ENCODE measurements at regions not wholly inside any gene's neighbourhood (a gene's known extent, or its start where the extent isn't known, plus 50 kb on each side); places are given as distances from the start of the nearest gene placed in this dataset.
"Not testable (repeated sequence)": the region's sequence is repeated elsewhere in the genome, so short reads cannot be mapped to it uniquely, and the experiment has no call there.

GRCh38 chr12:95368931-95369330 is 105.0 kb upstream of the METAP2 start:
- POLR2A ChIA-PET: no interaction called here
- H3K27ac ChIP-seq (ENCODE audit: extremely low read depth, low read depth, low read length): no peak overlapping the region
- TF ChIP-seq, protein P1, sequence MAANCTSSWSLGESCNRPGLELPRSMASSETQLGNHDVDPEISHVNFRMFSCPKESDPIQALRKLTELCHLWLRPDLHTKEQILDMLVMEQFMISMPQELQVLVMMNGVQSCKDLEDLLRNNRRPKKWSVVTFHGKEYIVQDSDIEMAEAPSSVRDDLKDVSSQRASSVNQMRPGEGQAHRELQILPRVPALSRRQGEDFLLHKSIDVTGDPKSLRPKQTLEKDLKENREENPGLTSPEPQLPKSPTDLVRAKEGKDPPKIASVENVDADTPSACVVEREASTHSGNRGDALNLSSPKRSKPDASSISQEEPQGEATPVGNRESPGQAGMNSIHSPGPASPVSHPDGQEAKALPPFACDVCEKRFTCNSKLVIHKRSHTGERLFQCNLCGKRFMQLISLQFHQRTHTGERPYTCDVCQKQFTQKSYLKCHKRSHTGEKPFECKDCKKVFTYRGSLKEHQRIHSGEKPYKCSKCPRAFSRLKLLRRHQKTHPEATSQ (tag by site-specific recombination; IDR thresholded peaks at IDR 0.05): no peak
- TF ChIP-seq ZNF626 (tag by site-specific recombination; IDR thresholded peaks at IDR 0.05) (no peak), ZNF610 (tag by site-specific recombination; IDR thresholded peaks at IDR 0.05; ENCODE audit: borderline replicate concordance) (no peak), ZNF114 (tag by site-specific recombination; IDR thresholded peaks at IDR 0.05) (no peak), ZNF571 (tag by site-specific recombination; IDR thresholded peaks at IDR 0.05) (no peak), KLF9 (tag by site-specific recombination; IDR thresholded peaks at IDR 0.05; ENCODE audit: low read depth) (no peak)
- H3K4me1 ChIP-seq (ENCODE audit: control insufficient read depth, insufficient read depth, low read length): no peaks in the 10 kb centered on the region
- CTCF ChIA-PET: interaction anchor here (0.6 kb wide), 1 partner anchor 45 kb away, joined by 4 read pairs; no protein-coding TSS in a partner anchor
- no peaks in the 10 kb centered on the region for H3K36me3 ChIP-seq (ENCODE audit: control insufficient read depth in 2 of 2, insufficient read depth in 1 of 2, low read length in 2 of 2)
- H3K4me3 ChIP-seq (ENCODE audit: low read depth, low read length): no peak overlapping the region
- H3K9me3 ChIP-seq (ENCODE audit: control insufficient read depth, insufficient read depth, low read depth, low read length): no peaks in the 10 kb centered on the region

DNA sequence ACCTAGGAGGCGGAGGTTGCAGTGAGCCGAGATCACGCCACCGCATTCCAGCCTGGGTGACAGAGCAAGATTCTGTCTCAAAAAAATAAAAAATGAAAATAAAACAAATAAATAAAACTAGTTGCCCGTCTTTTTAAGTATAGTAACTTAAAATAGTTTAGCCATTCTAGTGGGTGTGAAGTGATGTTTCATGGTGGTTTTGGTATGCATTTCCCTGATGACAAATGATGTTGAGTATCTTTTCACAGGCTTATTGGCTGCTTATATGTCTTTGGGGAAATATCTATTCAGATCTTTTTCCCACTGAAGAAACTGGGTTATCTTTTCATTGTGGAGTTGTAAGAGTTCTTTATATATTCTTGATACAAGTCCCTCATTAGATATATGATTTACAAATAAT is 102.4 kb upstream of the METAP2 start:
- POLR2A ChIA-PET: no interaction called here
- H3K36me3 ChIP-seq (ENCODE audit: control insufficient read depth in 2 of 2, insufficient read depth in 1 of 2, low read length in 2 of 2): no peaks in the 10 kb centered on the region

GRCh38 chr12:95379481-95379880 is 94.5 kb upstream of the METAP2 start:
- POLR2A ChIA-PET; H3K4me3 ChIP-seq (ENCODE audit: low read depth, low read length); H3K4me1 ChIP-seq (ENCODE audit: control insufficient read depth, insufficient read depth, low read length); CTCF ChIA-PET; H3K36me3 ChIP-seq (ENCODE audit: control insufficient read depth in 2 of 2, insufficient read depth in 1 of 2, low read length in 2 of 2); H3K9me3 ChIP-seq (ENCODE audit: control insufficient read depth, insufficient read depth, low read depth, low read length); H3K27ac ChIP-seq (ENCODE audit: extremely low read depth, low read depth, low read length): not testable (repeated sequence)

More for the DNA sequence above, 102.4 kb upstream of the METAP2 start:
- Histone ChIP-seq H3K4me3 (ENCODE audit: low read depth, low read length) (no peak overlapping the region), H3K27ac (ENCODE audit: extremely low read depth, low read depth, low read length) (no peak overlapping the region), H3K9me3 (ENCODE audit: control insufficient read depth, insufficient read depth, low read depth, low read length) (no peaks in the 10 kb centered on the region), H3K4me1 (ENCODE audit: control insufficient read depth, insufficient read depth, low read length) (no peaks in the 10 kb centered on the region)
- CTCF ChIA-PET: no interaction called here
- TF ChIP-seq ZNF514 (tag by site-specific recombination; IDR thresholded peaks at IDR 0.05) (no peak), INSM2 (tag by site-specific recombination; IDR thresholded peaks at IDR 0.05) (no peak)
- TF ChIP-seq, protein P2, sequence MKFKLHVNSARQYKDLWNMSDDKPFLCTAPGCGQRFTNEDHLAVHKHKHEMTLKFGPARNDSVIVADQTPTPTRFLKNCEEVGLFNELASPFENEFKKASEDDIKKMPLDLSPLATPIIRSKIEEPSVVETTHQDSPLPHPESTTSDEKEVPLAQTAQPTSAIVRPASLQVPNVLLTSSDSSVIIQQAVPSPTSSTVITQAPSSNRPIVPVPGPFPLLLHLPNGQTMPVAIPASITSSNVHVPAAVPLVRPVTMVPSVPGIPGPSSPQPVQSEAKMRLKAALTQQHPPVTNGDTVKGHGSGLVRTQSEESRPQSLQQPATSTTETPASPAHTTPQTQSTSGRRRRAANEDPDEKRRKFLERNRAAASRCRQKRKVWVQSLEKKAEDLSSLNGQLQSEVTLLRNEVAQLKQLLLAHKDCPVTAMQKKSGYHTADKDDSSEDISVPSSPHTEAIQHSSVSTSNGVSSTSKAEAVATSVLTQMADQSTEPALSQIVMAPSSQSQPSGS (tag by site-specific recombination; IDR thresholded peaks at IDR 0.05; ENCODE audit: low read depth): no peak

- H3K4me3 ChIP-seq (ENCODE audit: low read depth, low read length); H3K36me3 ChIP-seq (ENCODE audit: control insufficient read depth in 2 of 2, insufficient read depth in 1 of 2, low read length in 2 of 2); H3K27ac ChIP-seq (ENCODE audit: extremely low read depth, low read depth, low read length); H3K9me3 ChIP-seq (ENCODE audit: control insufficient read depth, insufficient read depth, low read depth, low read length); H3K4me1 ChIP-seq (ENCODE audit: control insufficient read depth, insufficient read depth, low read length); POLR2A ChIA-PET: not testable (repeated sequence)
- CTCF ChIA-PET: interaction anchor here (0.7 kb wide), 1 partner anchor 20 kb away, joined by 3 read pairs; no protein-coding TSS in a partner anchor
These were observed 93.6 kb upstream of the METAP2 start for GRCh38 chr12:95380334-95380733.

Data from HEK293 (cell line).